ENCODE measurements at regions not wholly inside any gene's neighbourhood (a gene's known extent, or its start where the extent isn't known, plus 50 kb on each side); places are given as distances from the start of the nearest gene placed in this dataset.

GRCh38 chr6:144655376-144655775 is 370.2 kb downstream of the UTRN start:
- DNase-seq (ENCODE audit: low spot score) (no peak), ATAC-seq (ENCODE audit: insufficient number of reproducible peaks, low FRiP score, low read depth) (no peak)
- Histone ChIP-seq H3K9me3 (no peaks in the 10 kb centered on the region), H3K36me3 (no peaks in the 10 kb centered on the region), H3K27ac (no peak overlapping the region), H3K4me3 (no peak overlapping the region), H3K4me1 (ENCODE audit: control insufficient read depth in 1 of 2, low read depth in 2 of 2) (peaks cover 14% of the 10 kb centered on the region in 2 donors), H3K27me3 (replicated peaks; ENCODE audit: insufficient read depth) (no peaks in the 10 kb centered on the region)
- no peak for TF ChIP-seq CTCF (IDR thresholded peaks at IDR 0.05)

- H3K4me1 ChIP-seq (ENCODE audit: control insufficient read depth in 1 of 2, low read depth in 2 of 2) = peaks cover 14 to 15% of the 10 kb centered on the region in 2 donors
- ATAC-seq (ENCODE audit: insufficient number of reproducible peaks, low FRiP score, low read depth) (no peak), DNase-seq (ENCODE audit: low spot score) (no peak)
- H3K36me3 ChIP-seq = no peaks in the 10 kb centered on the region
- no peak overlapping the region for H3K27ac ChIP-seq
- H3K9me3 ChIP-seq = no peaks in the 10 kb centered on the region
- H3K27me3 ChIP-seq (replicated peaks; ENCODE audit: insufficient read depth) = no peaks in the 10 kb centered on the region
- no peak for TF ChIP-seq CTCF (IDR thresholded peaks at IDR 0.05)
- no peak overlapping the region for H3K4me3 ChIP-seq
These were observed 372.6 kb downstream of the UTRN start for GRCh38 chr6:144657691-144658090.

- no peak overlapping the region for H3K4me3 ChIP-seq
- no peaks in the 10 kb centered on the region for H3K27me3 ChIP-seq (replicated peaks; ENCODE audit: insufficient read depth)
- peak; percentile 47 for ATAC-seq (ENCODE audit: insufficient number of reproducible peaks, low FRiP score, low read depth)
- H3K4me1 ChIP-seq (ENCODE audit: control insufficient read depth in 1 of 2, low read depth in 2 of 2) = peaks cover 14 to 15% of the 10 kb centered on the region in 2 donors
- H3K9me3 ChIP-seq = no peaks in the 10 kb centered on the region
- H3K36me3 ChIP-seq = no peaks in the 10 kb centered on the region
- DNase-seq (ENCODE audit: low spot score) = no peak
- H3K27ac ChIP-seq = no peak overlapping the region
- TF ChIP-seq CTCF (IDR thresholded peaks at IDR 0.05) = no peak
These were observed 374.4 kb downstream of the UTRN start for GRCh38 chr6:144659202-144660182.

GRCh38 chr6:144660561-144661115 is 375.5 kb downstream of the UTRN start:
- no peak for TF ChIP-seq CTCF (IDR thresholded peaks at IDR 0.05)
- ATAC-seq (ENCODE audit: insufficient number of reproducible peaks, low FRiP score, low read depth) (no peak), DNase-seq (ENCODE audit: low spot score) (no peak)
- Histone ChIP-seq H3K27ac (no peak overlapping the region), H3K4me3 (no peak overlapping the region), H3K9me3 (no peaks in the 10 kb centered on the region), H3K4me1 (ENCODE audit: control insufficient read depth in 1 of 2, low read depth in 2 of 2) (peaks cover 14 to 15% of the 10 kb centered on the region in 2 donors), H3K36me3 (no peaks in the 10 kb centered on the region), H3K27me3 (replicated peaks; ENCODE audit: insufficient read depth) (no peaks in the 10 kb centered on the region)

- no peak for ATAC-seq (ENCODE audit: insufficient number of reproducible peaks, low FRiP score, low read depth)
- TF ChIP-seq CTCF (IDR thresholded peaks at IDR 0.05) = no peak
These were observed 376.1 kb downstream of the UTRN start for GRCh38 chr6:144661116-144661806.

More at GRCh38 chr6:144661116-144661806, 376.1 kb downstream of the UTRN start:
- Histone ChIP-seq H3K9me3 (no peaks in the 10 kb centered on the region), H3K36me3 (no peaks in the 10 kb centered on the region), H3K27me3 (replicated peaks; ENCODE audit: insufficient read depth) (no peaks in the 10 kb centered on the region), H3K27ac (no peak overlapping the region), H3K4me3 (no peak overlapping the region), H3K4me1 (ENCODE audit: control insufficient read depth in 1 of 2, low read depth in 2 of 2) (peaks cover 14 to 15% of the 10 kb centered on the region in 2 donors)
- no peak for DNase-seq (ENCODE audit: low spot score)
